GM23338 (cell line): ENCODE measurements at regions not wholly inside any gene's neighbourhood (a gene's known extent, or its start where the extent isn't known, plus 50 kb on each side); places are given as distances from the start of the nearest gene placed in this dataset.

Source experiments
- ATAC-seq: fragments of 200-7000 bp; cut with Tn5 transposase; 3 replicates; pipeline ENCODE4 v1.9.1; 2020
- DNase-seq: peaks from one replicate; pipeline ENCODE4 v3.0.0-alpha.2; 2015; ENCODE audit warnings: low spot score
- H2AFZ ChIP-seq: fragments of 200-600 bp; sonication (generic); 2 replicates; pipeline ENCODE4 v1.8.0; 2016; ENCODE audit warnings: antibody characterized with exemption, mild to moderate bottlenecking, moderate library complexity
- H3F3A ChIP-seq: fragments of 200-600 bp; sonication (generic); replicated peaks from 2 replicates; pipeline ENCODE4 v1.8.0; 2017; ENCODE audit warnings: antibody characterized with exemption, mixed run types, low read depth
- H3K27ac ChIP-seq: fragments of 200-600 bp; sonication (generic); 2 replicates; pipeline ENCODE4 v1.6.1; 2016; ENCODE audit warnings: low read depth
- H3K27me3 ChIP-seq: fragments of 200-600 bp; sonication (generic); 2 replicates; pipeline ENCODE4 v1.8.0; 2016; ENCODE audit warnings: mild to moderate bottlenecking, mixed run types, moderate library complexity; ENCODE audit not compliant: insufficient read depth
- H3K36me3 ChIP-seq: fragments of 200-600 bp; sonication (generic); 2 replicates; pipeline ENCODE4 v1.8.0; 2016; ENCODE audit warnings: mild to moderate bottlenecking; ENCODE audit not compliant: insufficient read depth
- H3K4me1 ChIP-seq: fragments of 200-600 bp; sonication (generic); 2 replicates; pipeline ENCODE4 v1.8.0; 2016; ENCODE audit warnings: mild to moderate bottlenecking, moderate library complexity; ENCODE audit not compliant: insufficient read depth
- H3K4me2 ChIP-seq: fragments of 200-600 bp; sonication (generic); 2 replicates; pipeline ENCODE4 v1.7.1; 2017; ENCODE audit warnings: mixed run types
- H3K4me3 ChIP-seq: fragments of 200-600 bp; sonication (generic); 2 replicates; pipeline ENCODE4 v1.6.1; 2016; ENCODE audit warnings: mixed run types
- H3K79me2 ChIP-seq: fragments of 200-600 bp; sonication (generic); replicated peaks from 2 replicates; pipeline ENCODE4 v1.8.0; 2017; ENCODE audit warnings: mild to moderate bottlenecking; ENCODE audit not compliant: insufficient read depth
- H3K9me2 ChIP-seq: fragments of 200-600 bp; sonication (generic); 2 replicates; pipeline ENCODE4 v1.8.0; 2017; ENCODE audit not compliant: insufficient read depth
- H4K20me1 ChIP-seq: fragments of 200-600 bp; sonication (generic); replicated peaks from 2 replicates; pipeline ENCODE4 v1.8.0; 2017; ENCODE audit warnings: mild to moderate bottlenecking; ENCODE audit not compliant: insufficient read depth
- H3K27ac Mint-ChIP-seq: 2 replicates; pipeline ENCODE4 v1.8.0; 2020; ENCODE audit warnings: inconsistent platforms, mild to moderate bottlenecking, moderate library complexity, mixed read lengths
- H3K27me3 Mint-ChIP-seq: 3 replicates; pipeline ENCODE4 v1.8.0; 2022; ENCODE audit warnings: low read depth, mild to moderate bottlenecking, moderate library complexity, mixed read lengths, inconsistent platforms; ENCODE audit not compliant: insufficient read depth, poor library complexity
- H3K36me3 Mint-ChIP-seq: 3 replicates; pipeline ENCODE4 v1.8.0; 2021; ENCODE audit warnings: low read depth, mild to moderate bottlenecking, inconsistent platforms, moderate library complexity, mixed read lengths
- H3K4me1 Mint-ChIP-seq: 3 replicates; pipeline ENCODE4 v1.8.0; 2020; ENCODE audit warnings: mild to moderate bottlenecking, inconsistent platforms, mixed read lengths
- H3K4me3 Mint-ChIP-seq: 3 replicates; pipeline ENCODE4 v1.8.0; 2021; ENCODE audit warnings: moderate library complexity, mild to moderate bottlenecking, inconsistent platforms, mixed read lengths
- H3K9me3 Mint-ChIP-seq: 3 replicates; pipeline ENCODE4 v1.8.0; 2020; ENCODE audit warnings: moderate library complexity, mild to moderate bottlenecking, inconsistent platforms, mixed read lengths
- CREB1 ChIP-seq: fragments of 250-450 bp; sonication (Bioruptor Pico); IDR thresholded peaks from 2 replicates; pipeline ENCODE4 v1.5.0; 2020; ENCODE audit warnings: low read depth, mild to moderate bottlenecking, moderate library complexity
- EZH2 ChIP-seq: fragments of 200-600 bp; sonication (generic); IDR thresholded peaks from one replicate; pipeline ENCODE4 v1.8.0; 2017; ENCODE audit warnings: antibody characterized with exemption, mild to moderate bottlenecking, low read depth; ENCODE audit not compliant: unreplicated experiment
- EZH2phosphoT487 ChIP-seq: fragments of 200-600 bp; sonication (generic); IDR thresholded peaks from one replicate; pipeline ENCODE4 v1.8.1; 2018; ENCODE audit warnings: antibody characterized with exemption; ENCODE audit not compliant: unreplicated experiment
- JUNB ChIP-seq: IDR thresholded peaks from one replicate; pipeline ENCODE4 v1.6.1; 2016; ENCODE audit warnings: antibody characterized with exemption; ENCODE audit not compliant: unreplicated experiment
- NANOG ChIP-seq: IDR thresholded peaks from 2 replicates; pipeline ENCODE4 v1.6.1; 2016; ENCODE audit warnings: antibody characterized with exemption, borderline replicate concordance
- POLR2AphosphoS5 ChIP-seq: IDR thresholded peaks from 2 replicates; pipeline ENCODE4 v1.6.1; 2016; ENCODE audit warnings: antibody characterized with exemption, low read depth
- STAT1 ChIP-seq: IDR thresholded peaks from one replicate; pipeline ENCODE4 v1.6.1; 2016; ENCODE audit warnings: antibody characterized with exemption; ENCODE audit not compliant: unreplicated experiment
- ZNF114 ChIP-seq: fragments of 250-450 bp; sonication (Bioruptor Pico); IDR thresholded peaks from 2 replicates; pipeline ENCODE4 v1.5.0; 2020; ENCODE audit warnings: mild to moderate bottlenecking, moderate library complexity
- ZNF331 ChIP-seq: fragments of 250-450 bp; sonication (Bioruptor Pico); IDR thresholded peaks from 2 replicates; pipeline ENCODE4 v1.5.0; 2020; ENCODE audit warnings: low read depth, mild to moderate bottlenecking, moderate library complexity
- TF ChIP-seq, protein P1 (sequence below): IDR thresholded peaks from one replicate; pipeline ENCODE4 v1.6.1; 2018; ENCODE audit warnings: antibody characterized with exemption; ENCODE audit not compliant: unreplicated experiment
- TF ChIP-seq, protein P2 (sequence below), 2 experiments: fragments of 200-600 bp in 1 of 2; sonication (generic) in 1 of 2; conservative IDR thresholded peaks; 2 replicates each; pipeline versions ENCODE4 v1.5.1 to v1.6.1; 2016 to 2017; ENCODE audit warnings: antibody characterized with exemption in 2 of 2, low read depth in 2 of 2, mild to moderate bottlenecking in 2 of 2, moderate library complexity in 1 of 2
- TF ChIP-seq, protein P3 (sequence below): fragments of 250-450 bp; sonication (Bioruptor Pico); IDR thresholded peaks from 2 replicates; pipeline ENCODE4 v1.5.0; 2020; ENCODE audit warnings: mild to moderate bottlenecking, moderate library complexity
- TF ChIP-seq, protein P4 (sequence below): IDR thresholded peaks from 2 replicates; pipeline ENCODE4 v1.6.1; 2016; ENCODE audit warnings: antibody characterized with exemption

DNA sequence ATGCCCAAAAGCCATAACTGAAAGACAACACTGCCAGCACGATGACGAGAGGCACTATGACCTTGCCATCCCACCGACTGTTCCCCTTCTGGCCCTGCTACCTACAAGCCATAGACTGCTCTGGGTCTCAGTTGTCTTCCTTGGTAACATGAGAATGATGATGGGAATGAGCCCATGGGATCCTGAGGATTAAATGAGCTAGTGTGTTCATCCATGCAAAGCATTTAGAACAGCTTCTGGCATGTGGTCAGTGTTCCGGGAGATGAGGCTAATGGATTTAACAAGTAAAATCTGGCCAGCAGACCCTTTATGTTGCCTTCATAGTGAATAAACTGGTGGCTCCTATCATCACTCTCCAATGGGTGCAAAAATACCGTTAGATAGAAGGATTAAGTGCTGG, 62.4 kb upstream of the WDR11 start:
- H3K4me1 ChIP-seq: no peaks in the 10 kb centered on the region

More for the DNA sequence above, 62.4 kb upstream of the WDR11 start:
- Histone ChIP-seq H3K27ac (no peak overlapping the region), H3K9me2 (0 out of 2 replicates have a peak, but pooled peaks cover 6% of the 10 kb centered on the region), H3F3A (no peaks in the 10 kb centered on the region), H3K4me2 (no peak overlapping the region), H3K4me3 (no peak overlapping the region), H4K20me1 (no peaks in the 10 kb centered on the region), H3K27me3 (no peaks in the 10 kb centered on the region), H3K36me3 (no peaks in the 10 kb centered on the region), H3K79me2 (no peaks in the 10 kb centered on the region), H2AFZ (no peak overlapping the region)
- no peak for TF ChIP-seq ZNF114 (CRISPR knock-in tag)
- no peak for TF ChIP-seq EZH2phosphoT487
- TF ChIP-seq POLR2AphosphoS5: no peak
- TF ChIP-seq STAT1: no peak
- TF ChIP-seq, protein P1, sequence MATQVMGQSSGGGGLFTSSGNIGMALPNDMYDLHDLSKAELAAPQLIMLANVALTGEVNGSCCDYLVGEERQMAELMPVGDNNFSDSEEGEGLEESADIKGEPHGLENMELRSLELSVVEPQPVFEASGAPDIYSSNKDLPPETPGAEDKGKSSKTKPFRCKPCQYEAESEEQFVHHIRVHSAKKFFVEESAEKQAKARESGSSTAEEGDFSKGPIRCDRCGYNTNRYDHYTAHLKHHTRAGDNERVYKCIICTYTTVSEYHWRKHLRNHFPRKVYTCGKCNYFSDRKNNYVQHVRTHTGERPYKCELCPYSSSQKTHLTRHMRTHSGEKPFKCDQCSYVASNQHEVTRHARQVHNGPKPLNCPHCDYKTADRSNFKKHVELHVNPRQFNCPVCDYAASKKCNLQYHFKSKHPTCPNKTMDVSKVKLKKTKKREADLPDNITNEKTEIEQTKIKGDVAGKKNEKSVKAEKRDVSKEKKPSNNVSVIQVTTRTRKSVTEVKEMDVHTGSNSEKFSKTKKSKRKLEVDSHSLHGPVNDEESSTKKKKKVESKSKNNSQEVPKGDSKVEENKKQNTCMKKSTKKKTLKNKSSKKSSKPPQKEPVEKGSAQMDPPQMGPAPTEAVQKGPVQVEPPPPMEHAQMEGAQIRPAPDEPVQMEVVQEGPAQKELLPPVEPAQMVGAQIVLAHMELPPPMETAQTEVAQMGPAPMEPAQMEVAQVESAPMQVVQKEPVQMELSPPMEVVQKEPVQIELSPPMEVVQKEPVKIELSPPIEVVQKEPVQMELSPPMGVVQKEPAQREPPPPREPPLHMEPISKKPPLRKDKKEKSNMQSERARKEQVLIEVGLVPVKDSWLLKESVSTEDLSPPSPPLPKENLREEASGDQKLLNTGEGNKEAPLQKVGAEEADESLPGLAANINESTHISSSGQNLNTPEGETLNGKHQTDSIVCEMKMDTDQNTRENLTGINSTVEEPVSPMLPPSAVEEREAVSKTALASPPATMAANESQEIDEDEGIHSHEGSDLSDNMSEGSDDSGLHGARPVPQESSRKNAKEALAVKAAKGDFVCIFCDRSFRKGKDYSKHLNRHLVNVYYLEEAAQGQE: no peak
- TF ChIP-seq, protein P2, sequence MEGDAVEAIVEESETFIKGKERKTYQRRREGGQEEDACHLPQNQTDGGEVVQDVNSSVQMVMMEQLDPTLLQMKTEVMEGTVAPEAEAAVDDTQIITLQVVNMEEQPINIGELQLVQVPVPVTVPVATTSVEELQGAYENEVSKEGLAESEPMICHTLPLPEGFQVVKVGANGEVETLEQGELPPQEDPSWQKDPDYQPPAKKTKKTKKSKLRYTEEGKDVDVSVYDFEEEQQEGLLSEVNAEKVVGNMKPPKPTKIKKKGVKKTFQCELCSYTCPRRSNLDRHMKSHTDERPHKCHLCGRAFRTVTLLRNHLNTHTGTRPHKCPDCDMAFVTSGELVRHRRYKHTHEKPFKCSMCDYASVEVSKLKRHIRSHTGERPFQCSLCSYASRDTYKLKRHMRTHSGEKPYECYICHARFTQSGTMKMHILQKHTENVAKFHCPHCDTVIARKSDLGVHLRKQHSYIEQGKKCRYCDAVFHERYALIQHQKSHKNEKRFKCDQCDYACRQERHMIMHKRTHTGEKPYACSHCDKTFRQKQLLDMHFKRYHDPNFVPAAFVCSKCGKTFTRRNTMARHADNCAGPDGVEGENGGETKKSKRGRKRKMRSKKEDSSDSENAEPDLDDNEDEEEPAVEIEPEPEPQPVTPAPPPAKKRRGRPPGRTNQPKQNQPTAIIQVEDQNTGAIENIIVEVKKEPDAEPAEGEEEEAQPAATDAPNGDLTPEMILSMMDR (conservative IDR thresholded peaks at IDR 0.05; ENCODE audit: low read depth in 2 of 2): no peak
- TF ChIP-seq, protein P3, sequence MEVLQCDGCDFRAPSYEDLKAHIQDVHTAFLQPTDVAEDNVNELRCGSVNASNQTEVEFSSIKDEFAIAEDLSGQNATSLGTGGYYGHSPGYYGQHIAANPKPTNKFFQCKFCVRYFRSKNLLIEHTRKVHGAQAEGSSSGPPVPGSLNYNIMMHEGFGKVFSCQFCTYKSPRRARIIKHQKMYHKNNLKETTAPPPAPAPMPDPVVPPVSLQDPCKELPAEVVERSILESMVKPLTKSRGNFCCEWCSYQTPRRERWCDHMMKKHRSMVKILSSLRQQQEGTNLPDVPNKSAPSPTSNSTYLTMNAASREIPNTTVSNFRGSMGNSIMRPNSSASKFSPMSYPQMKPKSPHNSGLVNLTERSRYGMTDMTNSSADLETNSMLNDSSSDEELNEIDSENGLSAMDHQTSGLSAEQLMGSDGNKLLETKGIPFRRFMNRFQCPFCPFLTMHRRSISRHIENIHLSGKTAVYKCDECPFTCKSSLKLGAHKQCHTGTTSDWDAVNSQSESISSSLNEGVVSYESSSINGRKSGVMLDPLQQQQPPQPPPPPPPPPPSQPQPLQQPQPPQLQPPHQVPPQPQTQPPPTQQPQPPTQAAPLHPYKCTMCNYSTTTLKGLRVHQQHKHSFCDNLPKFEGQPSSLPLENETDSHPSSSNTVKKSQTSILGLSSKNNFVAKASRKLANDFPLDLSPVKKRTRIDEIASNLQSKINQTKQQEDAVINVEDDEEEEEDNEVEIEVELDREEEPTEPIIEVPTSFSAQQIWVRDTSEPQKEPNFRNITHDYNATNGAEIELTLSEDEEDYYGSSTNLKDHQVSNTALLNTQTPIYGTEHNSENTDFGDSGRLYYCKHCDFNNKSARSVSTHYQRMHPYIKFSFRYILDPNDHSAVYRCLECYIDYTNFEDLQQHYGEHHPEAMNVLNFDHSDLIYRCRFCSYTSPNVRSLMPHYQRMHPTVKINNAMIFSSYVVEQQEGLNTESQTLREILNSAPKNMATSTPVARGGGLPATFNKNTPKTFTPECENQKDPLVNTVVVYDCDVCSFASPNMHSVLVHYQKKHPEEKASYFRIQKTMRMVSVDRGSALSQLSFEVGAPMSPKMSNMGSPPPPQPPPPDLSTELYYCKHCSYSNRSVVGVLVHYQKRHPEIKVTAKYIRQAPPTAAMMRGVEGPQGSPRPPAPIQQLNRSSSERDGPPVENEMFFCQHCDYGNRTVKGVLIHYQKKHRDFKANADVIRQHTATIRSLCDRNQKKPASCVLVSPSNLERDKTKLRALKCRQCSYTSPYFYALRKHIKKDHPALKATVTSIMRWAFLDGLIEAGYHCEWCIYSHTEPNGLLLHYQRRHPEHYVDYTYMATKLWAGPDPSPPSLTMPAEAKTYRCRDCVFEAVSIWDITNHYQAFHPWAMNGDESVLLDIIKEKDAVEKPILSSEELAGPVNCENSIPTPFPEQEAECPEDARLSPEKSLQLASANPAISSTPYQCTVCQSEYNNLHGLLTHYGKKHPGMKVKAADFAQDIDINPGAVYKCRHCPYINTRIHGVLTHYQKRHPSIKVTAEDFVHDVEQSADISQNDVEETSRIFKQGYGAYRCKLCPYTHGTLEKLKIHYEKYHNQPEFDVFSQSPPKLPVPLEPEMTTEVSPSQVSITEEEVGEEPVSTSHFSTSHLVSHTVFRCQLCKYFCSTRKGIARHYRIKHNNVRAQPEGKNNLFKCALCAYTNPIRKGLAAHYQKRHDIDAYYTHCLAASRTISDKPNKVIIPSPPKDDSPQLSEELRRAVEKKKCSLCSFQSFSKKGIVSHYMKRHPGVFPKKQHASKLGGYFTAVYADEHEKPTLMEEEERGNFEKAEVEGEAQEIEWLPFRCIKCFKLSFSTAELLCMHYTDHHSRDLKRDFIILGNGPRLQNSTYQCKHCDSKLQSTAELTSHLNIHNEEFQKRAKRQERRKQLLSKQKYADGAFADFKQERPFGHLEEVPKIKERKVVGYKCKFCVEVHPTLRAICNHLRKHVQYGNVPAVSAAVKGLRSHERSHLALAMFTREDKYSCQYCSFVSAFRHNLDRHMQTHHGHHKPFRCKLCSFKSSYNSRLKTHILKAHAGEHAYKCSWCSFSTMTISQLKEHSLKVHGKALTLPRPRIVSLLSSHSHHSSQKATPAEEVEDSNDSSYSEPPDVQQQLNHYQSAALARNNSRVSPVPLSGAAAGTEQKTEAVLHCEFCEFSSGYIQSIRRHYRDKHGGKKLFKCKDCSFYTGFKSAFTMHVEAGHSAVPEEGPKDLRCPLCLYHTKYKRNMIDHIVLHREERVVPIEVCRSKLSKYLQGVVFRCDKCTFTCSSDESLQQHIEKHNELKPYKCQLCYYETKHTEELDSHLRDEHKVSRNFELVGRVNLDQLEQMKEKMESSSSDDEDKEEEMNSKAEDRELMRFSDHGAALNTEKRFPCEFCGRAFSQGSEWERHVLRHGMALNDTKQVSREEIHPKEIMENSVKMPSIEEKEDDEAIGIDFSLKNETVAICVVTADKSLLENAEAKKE (CRISPR knock-in tag): no peak
- no peak for TF ChIP-seq NANOG
- TF ChIP-seq JUNB: no peak
- no peak for TF ChIP-seq CREB1 (CRISPR knock-in tag)
- TF ChIP-seq ZNF331: no peak
- TF ChIP-seq, protein P4, sequence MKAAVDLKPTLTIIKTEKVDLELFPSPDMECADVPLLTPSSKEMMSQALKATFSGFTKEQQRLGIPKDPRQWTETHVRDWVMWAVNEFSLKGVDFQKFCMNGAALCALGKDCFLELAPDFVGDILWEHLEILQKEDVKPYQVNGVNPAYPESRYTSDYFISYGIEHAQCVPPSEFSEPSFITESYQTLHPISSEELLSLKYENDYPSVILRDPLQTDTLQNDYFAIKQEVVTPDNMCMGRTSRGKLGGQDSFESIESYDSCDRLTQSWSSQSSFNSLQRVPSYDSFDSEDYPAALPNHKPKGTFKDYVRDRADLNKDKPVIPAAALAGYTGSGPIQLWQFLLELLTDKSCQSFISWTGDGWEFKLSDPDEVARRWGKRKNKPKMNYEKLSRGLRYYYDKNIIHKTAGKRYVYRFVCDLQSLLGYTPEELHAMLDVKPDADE: no peak
- no peak for TF ChIP-seq EZH2
- Mint-ChIP-seq H3K4me3 (no peak overlapping the region), H3K4me1 (peaks cover 12% of the 10 kb centered on the region), H3K27me3 (no peaks in the 10 kb centered on the region), H3K9me3 (0 out of 3 replicates have a peak, but pooled peaks cover 2% of the 10 kb centered on the region), H3K27ac (no peak overlapping the region), H3K36me3 (no peaks in the 10 kb centered on the region)
- no peak for DNase-seq
- ATAC-seq: no peak
